Prostate gland (tissue), 2 donors: ENCODE measurements at regions not wholly inside any gene's neighbourhood (a gene's known extent, or its start where the extent isn't known, plus 50 kb on each side); places are given as distances from the start of the nearest gene placed in this dataset.

Experiments used
- DNase-seq: peaks from one replicate; pipeline ENCODE4 v3.0.0-alpha.2; 2019; ENCODE audit warnings: low spot score
- H3K27ac ChIP-seq, 2 donors: fragments of 200-600 bp; sonication (generic); 2 replicates each; pipeline ENCODE4 v1.5.1; 2017 to 2019
- H3K27me3 ChIP-seq: fragments of 200-600 bp; sonication (generic); replicated peaks from 2 replicates; pipeline ENCODE4 v1.5.1; 2019; ENCODE audit not compliant: insufficient read depth
- H3K36me3 ChIP-seq, 2 donors: fragments of 200-600 bp; sonication (generic); 1 replicate in 1 of 2; 2 replicates in 1 of 2; pipeline versions ENCODE4 v1.5.1 to v1.8.1; 2017 to 2019
- H3K4me1 ChIP-seq: fragments of 200-600 bp; sonication (generic); replicated peaks from 2 replicates; pipeline ENCODE4 v1.5.1; 2019
- H3K4me3 ChIP-seq, 2 donors: fragments of 200-600 bp; sonication (generic); 2 replicates each; pipeline ENCODE4 v1.5.1; 2017 to 2019
- H3K9me3 ChIP-seq: fragments of 200-600 bp; sonication (generic); 2 replicates; pipeline ENCODE4 v1.5.1; 2017
- POLR2A ChIP-seq: fragments of 450-650 bp; IDR thresholded peaks from one replicate; pipeline ENCODE4 v1.6.1; 2016; ENCODE audit warnings: antibody characterized with exemption, mild to moderate bottlenecking
- POLR2AphosphoS5 ChIP-seq: sonication (generic); formaldehyde crosslinking; IDR thresholded peaks from one replicate; pipeline ENCODE4 v1.6.1; 2017; ENCODE audit warnings: antibody characterized with exemption
- WGBS: methylation state at CpG from one replicate; pipeline ENCODE4 v1.1.5; 2018; 5-methylcytosine and 5-hydroxymethylcytosine counted together
- intact Hi-C: fragments of 100-400 bp; cut with DNase I; formaldehyde crosslinking; loops from one replicate; pipeline ENCODE4 v1.14.2; 2022
- TF ChIP-seq, protein P1 (sequence below), 4 experiments: fragments of 200-600 bp in 2 of 4; fragments of 450-650 bp in 2 of 4; sonication (generic) in 2 of 4; IDR thresholded peaks; 1 replicate in 3 of 4; 2 replicates in 1 of 4; pipeline ENCODE4 v1.5.1; 2016 to 2019; ENCODE audit warnings: antibody characterized with exemption in 4 of 4, mild to moderate bottlenecking in 2 of 4, moderate library complexity in 2 of 4

DNA sequence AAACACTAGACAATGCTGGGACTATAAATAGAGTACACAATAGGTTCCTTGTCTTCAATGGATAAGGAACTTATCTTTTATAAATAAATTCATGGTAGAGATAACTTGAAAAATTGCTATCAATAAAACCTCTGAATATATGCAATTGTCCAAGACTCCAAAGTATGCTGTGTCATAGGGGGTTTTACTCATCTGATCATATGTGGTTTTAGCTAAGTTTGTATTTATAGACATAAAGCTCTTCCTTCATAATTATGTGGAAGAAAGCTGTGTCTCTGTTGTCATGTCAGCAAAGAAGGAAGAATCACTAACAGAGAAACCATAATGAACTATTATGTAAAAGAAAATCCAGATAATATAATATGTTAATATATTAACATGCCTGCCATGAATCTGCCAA lies 111.5 kb upstream of the ATXN7L3B start:
- intact Hi-C loops = no loop called here
- no peak for DNase-seq

DNA sequence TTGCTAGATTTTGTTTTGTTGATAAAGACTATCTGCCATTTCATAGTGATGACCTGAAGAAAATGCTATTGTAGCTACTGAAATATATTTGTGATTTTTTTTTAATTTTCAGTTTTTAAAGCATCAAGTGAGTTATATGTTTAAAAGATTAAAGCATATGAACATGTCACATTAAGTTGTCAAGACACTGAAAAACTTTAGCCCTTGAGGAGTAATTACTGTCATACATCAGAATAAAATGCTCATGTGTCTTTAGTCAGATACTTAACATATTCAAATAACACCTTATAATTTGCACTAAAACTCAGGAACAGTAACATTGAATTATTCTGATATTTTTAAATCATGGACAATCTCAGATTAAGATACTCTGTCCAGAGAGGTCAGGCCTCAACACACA lies 108.1 kb upstream of the ATXN7L3B start:
- Histone ChIP-seq H3K4me1 (no peaks in the 10 kb centered on the region), H3K4me3 (no peak overlapping the region), H3K9me3 (no peaks in the 10 kb centered on the region), H3K27ac (no peak overlapping the region), H3K36me3 (no peaks in the 10 kb centered on the region), H3K27me3 (no peaks in the 10 kb centered on the region)
- TF ChIP-seq, protein P1, sequence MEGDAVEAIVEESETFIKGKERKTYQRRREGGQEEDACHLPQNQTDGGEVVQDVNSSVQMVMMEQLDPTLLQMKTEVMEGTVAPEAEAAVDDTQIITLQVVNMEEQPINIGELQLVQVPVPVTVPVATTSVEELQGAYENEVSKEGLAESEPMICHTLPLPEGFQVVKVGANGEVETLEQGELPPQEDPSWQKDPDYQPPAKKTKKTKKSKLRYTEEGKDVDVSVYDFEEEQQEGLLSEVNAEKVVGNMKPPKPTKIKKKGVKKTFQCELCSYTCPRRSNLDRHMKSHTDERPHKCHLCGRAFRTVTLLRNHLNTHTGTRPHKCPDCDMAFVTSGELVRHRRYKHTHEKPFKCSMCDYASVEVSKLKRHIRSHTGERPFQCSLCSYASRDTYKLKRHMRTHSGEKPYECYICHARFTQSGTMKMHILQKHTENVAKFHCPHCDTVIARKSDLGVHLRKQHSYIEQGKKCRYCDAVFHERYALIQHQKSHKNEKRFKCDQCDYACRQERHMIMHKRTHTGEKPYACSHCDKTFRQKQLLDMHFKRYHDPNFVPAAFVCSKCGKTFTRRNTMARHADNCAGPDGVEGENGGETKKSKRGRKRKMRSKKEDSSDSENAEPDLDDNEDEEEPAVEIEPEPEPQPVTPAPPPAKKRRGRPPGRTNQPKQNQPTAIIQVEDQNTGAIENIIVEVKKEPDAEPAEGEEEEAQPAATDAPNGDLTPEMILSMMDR (IDR thresholded peaks at IDR 0.05) = no peak
- no peak for TF ChIP-seq POLR2AphosphoS5
- TF ChIP-seq POLR2A = no peak
- no peak for DNase-seq
- intact Hi-C loops = no loop called here

More for the DNA sequence above, 111.5 kb upstream of the ATXN7L3B start:
- no peaks in the 10 kb centered on the region for H3K4me1 ChIP-seq
- H3K27ac ChIP-seq = no peak overlapping the region
- H3K27me3 ChIP-seq = no peaks in the 10 kb centered on the region
- TF ChIP-seq, protein P1 (IDR thresholded peaks at IDR 0.05) = no peak
- TF ChIP-seq POLR2AphosphoS5 = no peak
- TF ChIP-seq POLR2A = no peak
- H3K36me3 ChIP-seq = no peaks in the 10 kb centered on the region
- no peak overlapping the region for H3K4me3 ChIP-seq
- H3K9me3 ChIP-seq = no peaks in the 10 kb centered on the region

DNA sequence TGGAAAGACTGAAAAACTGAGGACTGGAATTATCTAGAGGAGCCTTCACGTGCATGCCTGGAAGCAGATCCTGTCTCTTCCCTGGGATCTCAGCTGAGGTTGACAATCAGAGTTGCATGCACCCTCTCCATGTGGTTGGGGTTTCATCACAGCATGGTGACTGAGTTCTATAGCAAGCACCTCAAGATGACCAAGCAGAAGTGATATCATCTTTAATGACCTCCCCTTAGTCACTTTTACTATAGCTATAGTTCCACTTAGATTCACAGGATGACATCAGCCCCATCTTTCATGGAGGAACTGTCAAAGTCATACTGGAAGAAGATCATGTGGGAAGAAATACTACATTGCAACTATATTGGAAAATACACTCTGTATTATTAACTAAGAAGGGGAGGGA lies 105.8 kb upstream of the ATXN7L3B start:
- TF ChIP-seq POLR2AphosphoS5 (no peak), POLR2A (no peak)
- TF ChIP-seq, protein P1 (IDR thresholded peaks at IDR 0.05) = no peak
- WGBS = 82% methylated on average over 1 of the region's 1 CpG
- H3K27me3 ChIP-seq = no peaks in the 10 kb centered on the region
- intact Hi-C loops = no loop called here
- H3K4me3 ChIP-seq = no peak overlapping the region
- no peaks in the 10 kb centered on the region for H3K9me3 ChIP-seq
- no peak for DNase-seq
- no peaks in the 10 kb centered on the region for H3K36me3 ChIP-seq
- no peak overlapping the region for H3K27ac ChIP-seq
- H3K4me1 ChIP-seq = no peaks in the 10 kb centered on the region

DNA sequence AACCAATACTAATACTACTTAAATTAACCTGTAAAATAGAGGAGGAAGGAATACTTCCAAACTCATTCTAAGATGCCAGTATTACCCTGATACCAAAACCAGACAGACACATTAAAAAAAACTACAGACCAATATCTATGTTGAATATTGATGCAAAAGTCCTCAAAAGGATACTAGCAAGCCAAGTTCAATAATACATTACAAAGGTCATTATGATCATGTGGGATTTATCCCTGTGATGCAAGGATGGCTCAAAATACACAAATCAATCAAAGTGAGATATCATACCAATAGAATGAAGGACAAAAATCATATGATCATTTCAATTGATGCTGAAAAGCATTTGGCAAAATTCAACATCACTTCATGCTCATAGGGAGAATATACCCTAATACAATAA lies 97.2 kb upstream of the ATXN7L3B start:
- no peak overlapping the region for H3K4me3 ChIP-seq
- no peak for DNase-seq
- TF ChIP-seq, protein P1 (IDR thresholded peaks at IDR 0.05) = no peak
- TF ChIP-seq POLR2AphosphoS5 (no peak), POLR2A (no peak)
- no peaks in the 10 kb centered on the region for H3K27me3 ChIP-seq
- H3K27ac ChIP-seq = no peak overlapping the region
- no peaks in the 10 kb centered on the region for H3K36me3 ChIP-seq
- intact Hi-C loops = no loop called here
- no peaks in the 10 kb centered on the region for H3K9me3 ChIP-seq
- no peaks in the 10 kb centered on the region for H3K4me1 ChIP-seq

DNA sequence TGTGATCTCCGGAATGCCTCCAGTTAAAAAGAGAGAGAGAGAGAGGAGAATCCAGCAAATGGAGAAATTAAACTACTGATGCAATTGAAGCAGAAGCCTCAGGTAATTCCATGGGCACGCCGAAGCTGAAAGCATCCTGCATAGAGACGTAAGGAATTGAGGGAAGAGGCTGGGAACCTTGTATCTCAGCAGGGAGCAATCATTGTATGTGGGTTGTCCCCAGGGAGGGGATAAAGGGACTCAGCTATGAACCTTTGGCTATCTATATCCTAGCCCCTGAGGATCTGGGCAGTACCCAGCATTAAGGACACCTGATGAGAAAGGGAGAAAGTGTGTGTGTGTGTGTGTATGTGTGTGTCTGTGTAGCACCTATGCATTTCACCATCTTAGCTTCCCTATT lies 95.8 kb upstream of the ATXN7L3B start:
- DNase-seq = no peak
- Histone ChIP-seq H3K9me3 (no peaks in the 10 kb centered on the region), H3K27me3 (no peaks in the 10 kb centered on the region), H3K36me3 (no peaks in the 10 kb centered on the region), H3K27ac (no peak overlapping the region), H3K4me1 (no peaks in the 10 kb centered on the region), H3K4me3 (no peak overlapping the region)
- intact Hi-C loops = no loop called here
- TF ChIP-seq, protein P1 (IDR thresholded peaks at IDR 0.05) = no peak
- TF ChIP-seq POLR2A = no peak
- TF ChIP-seq POLR2AphosphoS5 = no peak
- 62% methylated on average over 4 of the region's 4 CpGs for whole genome bisulfite sequencing
